Stimulated activated CD8-positive, alpha-beta memory T cell treated with anti-CD3 and anti-CD28 coated beads, Interleukin-4, amount 100 ng/mL, for 48 hours (primary cell): ENCODE measurements at regions not wholly inside any gene's neighbourhood (a gene's known extent, or its start where the extent isn't known, plus 50 kb on each side); places are given as distances from the start of the nearest gene placed in this dataset.
"Not testable (repeated sequence)": the region's sequence is repeated elsewhere in the genome, so short reads cannot be mapped to it uniquely, and the experiment has no call there.

Source experiments
- DNase-seq: peaks from one replicate; pipeline ENCODE4 v3.0.0-alpha.2; 2020

- DNase-seq: no peak
These were observed 109.6 kb downstream of the CTNND1 start for GRCh38 chr11:57871231-57871630.

GRCh38 chr11:57873196-57873911 lies 111.8 kb downstream of the CTNND1 start:
- no peak for DNase-seq

- DNase-seq: no peak
These were observed 113.4 kb downstream of the CTNND1 start for GRCh38 chr11:57874981-57875380.

GRCh38 chr11:57881647-57882046 lies 120.0 kb downstream of the CTNND1 start:
- no peak for DNase-seq

- no peak for DNase-seq
These were observed 122.0 kb downstream of the CTNND1 start for GRCh38 chr11:57883630-57884029.

GRCh38 chr11:57885298-57886050 lies 123.9 kb downstream of the CTNND1 start:
- DNase-seq: no peak

GRCh38 chr11:57888386-57888785 lies 126.8 kb downstream of the CTNND1 start:
- no peak for DNase-seq

GRCh38 chr11:57890521-57890920 lies 128.9 kb downstream of the CTNND1 start:
- DNase-seq: no peak

GRCh38 chr11:57893200-57893599 lies 130.5 kb upstream of the OR9Q1 start:
- not testable (repeated sequence) for DNase-seq

- DNase-seq: no peak
These were observed 127.1 kb upstream of the OR9Q1 start for GRCh38 chr11:57896361-57897145.

GRCh38 chr11:57899378-57899777 lies 124.3 kb upstream of the OR9Q1 start:
- DNase-seq: no peak

- DNase-seq: no peak
These were observed 123.4 kb upstream of the OR9Q1 start for GRCh38 chr11:57900320-57900719.

- DNase-seq: no peak
These were observed 122.4 kb upstream of the OR9Q1 start for GRCh38 chr11:57901278-57901677.

GRCh38 chr11:57901756-57902155 lies 121.9 kb upstream of the OR9Q1 start:
- no peak for DNase-seq

- DNase-seq: no peak
These were observed 120.7 kb upstream of the OR9Q1 start for GRCh38 chr11:57903011-57903410.

- DNase-seq: peak; percentile 49
These were observed 120.1 kb upstream of the OR9Q1 start for GRCh38 chr11:57903441-57904123.

GRCh38 chr11:57904376-57904775 lies 119.3 kb upstream of the OR9Q1 start:
- DNase-seq: no peak

- DNase-seq: no peak
These were observed 118.2 kb upstream of the OR9Q1 start for GRCh38 chr11:57905439-57905838.

GRCh38 chr11:57908399-57908798 lies 115.3 kb upstream of the OR9Q1 start:
- DNase-seq: not testable (repeated sequence)

GRCh38 chr11:57911522-57911921 lies 112.2 kb upstream of the OR9Q1 start:
- DNase-seq: not testable (repeated sequence)

- no peak for DNase-seq
These were observed 109.7 kb upstream of the OR9Q1 start for GRCh38 chr11:57913715-57914704.

- no peak for DNase-seq
These were observed 106.0 kb upstream of the OR9Q1 start for GRCh38 chr11:57917632-57918031.
